Mesothelial cell of epicardium (in vitro differentiated cells): ENCODE measurements at regions not wholly inside any gene's neighbourhood (a gene's known extent, or its start where the extent isn't known, plus 50 kb on each side); places are given as distances from the start of the nearest gene placed in this dataset.

Source experiments
- DNase-seq, 2 experiments: peaks; one replicate each; pipeline ENCODE4 v3.0.0; 2021; ENCODE audit warnings: low spot score in 2 of 2; ENCODE audit not compliant: unreplicated experiment in 2 of 2
- H3K27ac Mint-ChIP-seq: 2 replicates; pipeline ENCODE4 v1.8.0; 2021; ENCODE audit warnings: mixed read lengths
- H3K27me3 Mint-ChIP-seq: 2 replicates; pipeline ENCODE4 v1.8.0; 2021; ENCODE audit warnings: low read depth, mixed read lengths
- H3K36me3 Mint-ChIP-seq: 2 replicates; pipeline ENCODE4 v1.8.0; 2021; ENCODE audit warnings: mixed read lengths
- H3K4me1 Mint-ChIP-seq: 2 replicates; pipeline ENCODE4 v1.8.0; 2021; ENCODE audit warnings: mixed read lengths
- H3K4me3 Mint-ChIP-seq: 2 replicates; pipeline ENCODE4 v1.8.0; 2021; ENCODE audit warnings: mild to moderate bottlenecking, moderate library complexity, mixed read lengths
- H3K9me3 Mint-ChIP-seq: 2 replicates; pipeline ENCODE4 v1.8.0; 2021; ENCODE audit warnings: mixed read lengths
- CTCF ChIP-seq: fragments of 200-600 bp; sonication (generic); IDR thresholded peaks from one replicate; pipeline ENCODE4 v1.5.0; 2021; ENCODE audit warnings: antibody characterized with exemption; ENCODE audit not compliant: unreplicated experiment

- H3K36me3 Mint-ChIP-seq = no peaks in the 10 kb centered on the region
- H3K27ac Mint-ChIP-seq = peak overlapping the region; percentile 29
These were observed 337.6 kb upstream of the FIGN start for GRCh38 chr2:164073101-164074074.

GRCh38 chr2:164069540-164069939 is 333.7 kb upstream of the FIGN start:
- Mint-ChIP-seq H3K36me3 (no peaks in the 10 kb centered on the region), H3K4me1 (peaks cover 30% of the 10 kb centered on the region), H3K27me3 (peaks cover 12% of the 10 kb centered on the region), H3K9me3 (no peaks in the 10 kb centered on the region), H3K27ac (no peak overlapping the region), H3K4me3 (no peak overlapping the region)
- no peak for DNase-seq
- TF ChIP-seq CTCF = no peak

More at GRCh38 chr2:164073101-164074074, 337.6 kb upstream of the FIGN start:
- DNase-seq = no peak
- Mint-ChIP-seq H3K9me3 (peaks cover 11% of the 10 kb centered on the region), H3K4me3 (no peak overlapping the region), H3K4me1 (peaks cover 11% of the 10 kb centered on the region), H3K27me3 (peaks cover 6% of the 10 kb centered on the region)
- TF ChIP-seq CTCF = no peak

- H3K9me3 Mint-ChIP-seq = no peaks in the 10 kb centered on the region
- no peak for TF ChIP-seq CTCF
These were observed 332.3 kb upstream of the FIGN start for GRCh38 chr2:164068063-164068462.

GRCh38 chr2:164066095-164066494 is 330.3 kb upstream of the FIGN start:
- no peak for TF ChIP-seq CTCF
- Mint-ChIP-seq H3K27me3 (peaks cover 8% of the 10 kb centered on the region), H3K4me3 (no peak overlapping the region), H3K4me1 (peaks cover 22% of the 10 kb centered on the region), H3K9me3 (no peaks in the 10 kb centered on the region), H3K27ac (no peak overlapping the region), H3K36me3 (no peaks in the 10 kb centered on the region)
- DNase-seq = no peak

More at GRCh38 chr2:164068063-164068462, 332.3 kb upstream of the FIGN start:
- peaks cover 12% of the 10 kb centered on the region for H3K27me3 Mint-ChIP-seq
- no peak overlapping the region for H3K27ac Mint-ChIP-seq
- peaks cover 24% of the 10 kb centered on the region for H3K4me1 Mint-ChIP-seq
- H3K4me3 Mint-ChIP-seq = no peak overlapping the region
- DNase-seq = no peak
- no peaks in the 10 kb centered on the region for H3K36me3 Mint-ChIP-seq

GRCh38 chr2:164065038-164065437 is 329.2 kb upstream of the FIGN start:
- TF ChIP-seq CTCF = no peak
- peaks cover 8% of the 10 kb centered on the region for H3K27me3 Mint-ChIP-seq
- H3K36me3 Mint-ChIP-seq = no peaks in the 10 kb centered on the region
- no peak for DNase-seq
- H3K27ac Mint-ChIP-seq = no peak overlapping the region
- H3K9me3 Mint-ChIP-seq = no peaks in the 10 kb centered on the region
- no peak overlapping the region for H3K4me3 Mint-ChIP-seq
- peaks cover 26% of the 10 kb centered on the region for H3K4me1 Mint-ChIP-seq
